ENCODE measurements at regions not wholly inside any gene's neighbourhood (a gene's known extent, or its start where the extent isn't known, plus 50 kb on each side); places are given as distances from the start of the nearest gene placed in this dataset.
A peak's percentile ranks its signal among the peaks of the same experiment; 100 is the strongest.

DNA sequence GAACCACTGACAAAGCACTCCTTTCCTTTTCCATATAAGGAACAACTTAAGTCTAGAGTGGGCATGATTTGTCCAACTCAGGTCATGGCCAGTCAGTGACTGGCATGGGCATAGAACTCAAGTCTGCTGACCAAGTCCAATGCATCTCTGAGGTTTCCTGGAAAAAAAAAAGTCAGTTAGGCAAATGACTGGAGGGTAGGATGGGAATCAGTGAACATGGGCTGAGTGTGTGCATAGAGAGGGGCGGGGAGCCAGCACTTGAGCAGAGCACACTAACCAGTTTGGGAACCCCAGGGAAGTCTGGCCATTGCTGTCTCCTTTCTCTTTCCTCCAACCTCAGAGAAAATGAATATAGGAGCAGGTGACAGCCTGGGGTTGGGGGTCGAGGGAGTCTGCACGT, 53.6 kb upstream of the FMOD start:
- Histone ChIP-seq H3K27me3 (no peaks in the 10 kb centered on the region), H3K4me3 (no peak overlapping the region), H3K36me3 (replicated peaks in 1 of 2) (no peaks in the 10 kb centered on the region), H3K4me1 (replicated peaks in 1 of 2) (peaks cover 29 to 47% of the 10 kb centered on the region in 2 donors), H3K9me3 (replicated peaks in 1 of 3) (no peaks in the 10 kb centered on the region), H3K27ac (peak overlapping the region in 1 of 5 donors; percentile 3)
- TF ChIP-seq, protein P1, sequence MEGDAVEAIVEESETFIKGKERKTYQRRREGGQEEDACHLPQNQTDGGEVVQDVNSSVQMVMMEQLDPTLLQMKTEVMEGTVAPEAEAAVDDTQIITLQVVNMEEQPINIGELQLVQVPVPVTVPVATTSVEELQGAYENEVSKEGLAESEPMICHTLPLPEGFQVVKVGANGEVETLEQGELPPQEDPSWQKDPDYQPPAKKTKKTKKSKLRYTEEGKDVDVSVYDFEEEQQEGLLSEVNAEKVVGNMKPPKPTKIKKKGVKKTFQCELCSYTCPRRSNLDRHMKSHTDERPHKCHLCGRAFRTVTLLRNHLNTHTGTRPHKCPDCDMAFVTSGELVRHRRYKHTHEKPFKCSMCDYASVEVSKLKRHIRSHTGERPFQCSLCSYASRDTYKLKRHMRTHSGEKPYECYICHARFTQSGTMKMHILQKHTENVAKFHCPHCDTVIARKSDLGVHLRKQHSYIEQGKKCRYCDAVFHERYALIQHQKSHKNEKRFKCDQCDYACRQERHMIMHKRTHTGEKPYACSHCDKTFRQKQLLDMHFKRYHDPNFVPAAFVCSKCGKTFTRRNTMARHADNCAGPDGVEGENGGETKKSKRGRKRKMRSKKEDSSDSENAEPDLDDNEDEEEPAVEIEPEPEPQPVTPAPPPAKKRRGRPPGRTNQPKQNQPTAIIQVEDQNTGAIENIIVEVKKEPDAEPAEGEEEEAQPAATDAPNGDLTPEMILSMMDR (IDR thresholded peaks at IDR 0.05): no peak
- no peak for TF ChIP-seq POLR2A (IDR thresholded peaks at IDR 0.05)
- whole genome bisulfite sequencing, 4 donors: 73 to 95% (median 90%) methylated on average over 3 of the region's 3 CpGs
- DNase-seq: no peak
- intact Hi-C loops (cut with DNase I): no loop called here

DNA sequence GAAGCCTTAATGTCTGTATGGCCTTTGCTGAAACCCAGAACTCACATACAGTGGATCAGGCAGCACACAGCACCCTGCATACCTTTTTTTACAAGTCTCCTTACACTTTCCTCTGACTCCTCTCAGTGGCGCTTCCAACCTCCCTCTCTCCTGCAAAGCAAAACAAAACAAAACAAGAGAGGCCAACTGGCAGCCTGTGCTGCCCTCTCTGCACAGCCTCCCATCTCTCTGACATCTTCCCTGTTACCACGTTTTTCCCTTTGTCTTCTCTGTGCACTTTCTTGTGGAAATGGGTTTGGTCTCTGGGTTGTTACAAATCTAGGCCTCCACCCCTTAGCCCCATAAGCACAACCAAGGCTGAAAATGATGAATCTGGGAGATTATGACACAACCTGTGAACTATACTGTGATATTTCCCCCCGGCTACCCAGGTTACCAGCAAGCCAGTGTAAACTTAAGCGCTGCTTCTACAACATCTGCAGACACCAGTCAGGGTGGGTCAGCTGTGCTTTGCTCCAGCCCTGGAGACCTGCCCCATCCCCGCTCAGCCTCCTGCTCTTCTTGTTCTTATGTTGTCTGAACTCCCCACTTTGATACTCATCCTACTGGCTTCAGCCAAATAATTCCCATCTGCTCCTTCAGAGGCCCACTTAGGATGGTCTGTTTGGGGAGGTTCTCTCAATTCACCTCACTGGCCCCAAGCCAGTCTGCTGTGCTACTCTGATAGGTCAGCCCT, 54.9 kb upstream of the FMOD start:
- TF ChIP-seq, protein P1 (IDR thresholded peaks at IDR 0.05): no peak
- TF ChIP-seq POLR2A (IDR thresholded peaks at IDR 0.05): no peak
- peaks cover 29 to 49% of the 10 kb centered on the region in 2 donors for H3K4me1 ChIP-seq (replicated peaks in 1 of 2)
- intact Hi-C loops (cut with DNase I): no loop called here

DNA sequence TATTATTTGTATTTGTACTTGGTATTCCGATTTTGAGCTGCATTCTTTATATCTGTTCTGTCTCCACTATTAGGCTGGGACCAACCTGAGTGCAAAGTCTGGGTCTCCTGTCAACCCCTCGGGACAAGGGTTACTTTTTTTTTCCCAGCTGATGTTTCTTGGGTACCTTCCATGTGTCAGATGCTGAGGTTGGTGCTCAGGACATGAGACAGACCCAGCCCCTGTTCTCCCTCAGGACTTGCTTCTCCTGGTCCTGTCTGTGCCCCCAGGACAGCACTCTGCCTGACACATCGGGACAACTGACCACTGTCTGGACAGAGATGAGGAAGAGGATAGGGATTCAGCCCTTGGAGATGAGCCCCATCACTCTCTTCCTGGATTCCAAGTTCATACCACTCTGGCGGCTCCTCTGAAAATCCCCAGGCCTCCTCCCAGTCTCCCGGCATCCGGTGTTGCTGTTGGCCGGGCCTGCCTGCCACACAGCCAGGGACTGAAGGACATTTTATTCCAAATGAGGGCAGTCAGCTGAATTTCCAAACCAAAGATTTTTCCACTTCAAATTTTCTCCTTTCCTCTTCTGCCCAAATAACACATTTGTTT, 55.6 kb upstream of the FMOD start:
- peaks cover 29 to 47% of the 10 kb centered on the region in 2 donors for H3K4me1 ChIP-seq (replicated peaks in 1 of 2)
- TF ChIP-seq POLR2A (IDR thresholded peaks at IDR 0.05): no peak
- TF ChIP-seq, protein P1 (IDR thresholded peaks at IDR 0.05): no peak
- intact Hi-C loops (cut with DNase I): no loop called here
- peak overlapping the region in 3 of 5 donors; percentile 32 to 80 (median 77) for H3K27ac ChIP-seq
- H3K4me3 ChIP-seq: no peak overlapping the region
- DNase-seq: peak; percentile 50 to 76 (median 62)
- H3K27me3 ChIP-seq: no peaks in the 10 kb centered on the region
- H3K9me3 ChIP-seq (replicated peaks in 1 of 3): no peaks in the 10 kb centered on the region
- WGBS, 4 donors: 39 to 50% (median 44%) methylated on average over 4 to 7 of the region's 7 CpGs
- no peaks in the 10 kb centered on the region for H3K36me3 ChIP-seq (replicated peaks in 1 of 2)

More for the DNA sequence above, 54.9 kb upstream of the FMOD start:
- no peaks in the 10 kb centered on the region for H3K9me3 ChIP-seq (replicated peaks in 1 of 3)
- no peaks in the 10 kb centered on the region for H3K36me3 ChIP-seq (replicated peaks in 1 of 2)
- no peaks in the 10 kb centered on the region for H3K27me3 ChIP-seq
- WGBS, 4 donors: 82 to 91% (median 86%) methylated on average over 5 of the region's 5 CpGs
- peak overlapping the region in 2 of 5 donors; percentile 77 to 80 for H3K27ac ChIP-seq
- DNase-seq: no peak
- no peak overlapping the region for H3K4me3 ChIP-seq

DNA sequence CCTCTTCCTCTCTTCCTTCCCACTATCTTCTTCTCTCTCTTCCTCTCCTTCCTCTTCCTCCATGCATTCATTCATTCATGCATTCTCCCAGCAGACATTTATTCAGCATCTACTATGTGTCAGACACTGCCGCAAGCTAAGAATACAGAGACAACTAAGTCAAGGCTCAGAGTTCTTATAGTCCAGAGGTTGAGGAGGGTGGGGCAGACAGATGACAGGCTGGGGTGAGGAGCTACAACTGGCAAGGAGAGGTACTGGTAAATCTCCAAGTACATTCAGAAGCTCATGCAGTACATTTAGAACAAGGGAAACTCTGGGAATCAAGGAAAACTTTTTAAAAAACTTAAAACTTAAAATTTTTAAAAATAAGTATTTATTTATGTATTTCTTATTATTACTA, 56.4 kb upstream of the FMOD start:
- WGBS, 4 donors: 78 to 86% (median 80%) methylated on average over 1 of the region's 1 CpG
- Histone ChIP-seq H3K27me3 (no peaks in the 10 kb centered on the region), H3K27ac (peak overlapping the region in 3 of 5 donors; percentile 32 to 80 (median 77)), H3K4me3 (no peak overlapping the region), H3K9me3 (replicated peaks in 1 of 3) (no peaks in the 10 kb centered on the region), H3K4me1 (replicated peaks in 1 of 2) (peaks cover 28 to 41% of the 10 kb centered on the region in 2 donors), H3K36me3 (replicated peaks in 1 of 2) (no peaks in the 10 kb centered on the region)
- intact Hi-C loops (cut with DNase I): no loop called here
- DNase-seq: no peak
- TF ChIP-seq, protein P1 (IDR thresholded peaks at IDR 0.05): no peak
- TF ChIP-seq POLR2A (IDR thresholded peaks at IDR 0.05): no peak

All from adrenal gland (tissue), 9 donors.